GM19395 (cell line): ENCODE measurements at regions not wholly inside any gene's neighbourhood (a gene's known extent, or its start where the extent isn't known, plus 50 kb on each side); places are given as distances from the start of the nearest gene placed in this dataset.

Source experiments
- ATAC-seq: cut with Tn5 transposase; IDR thresholded peaks from one replicate; pipeline ENCODE4 v1.9.1; 2021; ENCODE audit warnings: mild to moderate bottlenecking, moderate library complexity; ENCODE audit not compliant: unreplicated experiment

GRCh38 chr2:21422724-21423522 is 299.2 kb downstream of the TDRD15 start:
- ATAC-seq = no peak

- ATAC-seq = no peak
Observed at GRCh38 chr2:21423854-21424253, 300.1 kb downstream of the TDRD15 start.

GRCh38 chr2:21424375-21424774 is 300.6 kb downstream of the TDRD15 start:
- no peak for ATAC-seq

GRCh38 chr2:21427606-21428005 is 303.8 kb downstream of the TDRD15 start:
- ATAC-seq = no peak

GRCh38 chr2:21428754-21429153 is 305.0 kb downstream of the TDRD15 start:
- no peak for ATAC-seq

GRCh38 chr2:21429747-21430146 is 306.0 kb downstream of the TDRD15 start:
- no peak for ATAC-seq

GRCh38 chr2:21431078-21431477 is 307.3 kb downstream of the TDRD15 start:
- no peak for ATAC-seq

- no peak for ATAC-seq
Observed at GRCh38 chr2:21438949-21439348, 315.2 kb downstream of the TDRD15 start.

GRCh38 chr2:21441442-21441841 is 317.7 kb downstream of the TDRD15 start:
- ATAC-seq = no peak

GRCh38 chr2:21443494-21444105 is 319.8 kb downstream of the TDRD15 start:
- no peak for ATAC-seq

GRCh38 chr2:21449881-21450280 is 326.1 kb downstream of the TDRD15 start:
- ATAC-seq = no peak

- ATAC-seq = no peak
Observed at GRCh38 chr2:21451403-21451802, 327.6 kb downstream of the TDRD15 start.

GRCh38 chr2:21452263-21452662 is 328.5 kb downstream of the TDRD15 start:
- ATAC-seq = no peak

GRCh38 chr2:21452678-21453077 is 328.9 kb downstream of the TDRD15 start:
- ATAC-seq = no peak

- no peak for ATAC-seq
Observed at GRCh38 chr2:21453723-21454450, 330.1 kb downstream of the TDRD15 start.

GRCh38 chr2:21454839-21455238 is 331.1 kb downstream of the TDRD15 start:
- no peak for ATAC-seq

GRCh38 chr2:21461754-21462240 is 338.0 kb downstream of the TDRD15 start:
- no peak for ATAC-seq

- no peak for ATAC-seq
Observed at GRCh38 chr2:21466341-21466927, 342.7 kb downstream of the TDRD15 start.

- no peak for ATAC-seq
Observed at GRCh38 chr2:21467280-21467818, 343.6 kb downstream of the TDRD15 start.

- ATAC-seq = no peak
Observed at GRCh38 chr2:21467910-21468309, 344.1 kb downstream of the TDRD15 start.

- ATAC-seq = no peak
Observed at GRCh38 chr2:21468624-21469023, 344.9 kb downstream of the TDRD15 start.
